Fibroblast of peridontal ligament (primary cell): ENCODE measurements at regions not wholly inside any gene's neighbourhood (a gene's known extent, or its start where the extent isn't known, plus 50 kb on each side); places are given as distances from the start of the nearest gene placed in this dataset.
A peak's percentile ranks its signal among the peaks of the same experiment; 100 is the strongest.

Source experiments
- DNase-seq: peaks from one replicate; pipeline ENCODE4 v3.0.0-alpha.2; 2010; ENCODE audit errors: extremely low read depth

DNA sequence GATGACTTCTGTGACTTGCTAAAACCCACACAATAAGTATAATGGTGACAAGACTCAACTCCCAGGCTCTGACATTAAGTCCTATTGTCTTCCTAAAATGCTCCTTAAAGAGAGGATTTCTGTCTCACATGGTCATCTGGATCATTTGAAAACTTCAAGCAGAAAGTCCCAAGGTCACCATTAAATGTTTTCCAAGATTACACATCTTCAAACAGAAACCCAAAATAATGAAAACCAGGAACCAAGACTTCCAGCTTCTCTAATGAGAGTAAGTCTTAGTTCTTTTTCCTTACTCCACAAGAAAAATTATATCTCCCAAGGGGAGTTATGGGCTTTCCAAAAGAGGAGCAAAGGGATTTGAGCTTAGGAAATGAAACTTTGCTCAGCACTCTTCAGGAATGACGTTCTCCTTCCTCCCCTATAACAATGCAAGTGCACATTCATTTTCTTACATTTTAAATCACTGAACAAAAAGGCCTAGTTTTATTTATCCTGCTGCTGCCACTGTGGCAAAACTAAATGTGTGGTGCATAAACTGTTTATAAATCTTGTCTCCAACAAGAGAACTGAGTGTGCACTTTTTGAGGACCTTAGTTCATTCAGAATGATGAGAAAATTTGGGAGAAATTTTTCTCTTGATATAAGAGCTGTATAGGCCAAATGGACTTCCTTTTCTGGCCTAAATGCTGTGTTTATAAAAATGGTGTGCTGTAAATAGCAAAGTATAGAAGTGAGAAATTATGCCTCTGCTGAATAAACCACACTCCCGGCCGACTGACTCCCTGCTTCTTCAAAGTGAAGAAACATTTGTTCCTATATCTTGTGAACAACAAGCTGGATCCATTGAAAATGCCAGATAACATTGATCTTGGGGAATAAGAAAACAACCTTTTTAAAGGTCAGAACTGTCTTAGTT lies 148.4 kb upstream of the PLEKHG7 start:
- DNase-seq: peak; percentile 62

- DNase-seq: no peak
These were observed 149.4 kb upstream of the PLEKHG7 start for GRCh38 chr12:92553389-92553788.

DNA sequence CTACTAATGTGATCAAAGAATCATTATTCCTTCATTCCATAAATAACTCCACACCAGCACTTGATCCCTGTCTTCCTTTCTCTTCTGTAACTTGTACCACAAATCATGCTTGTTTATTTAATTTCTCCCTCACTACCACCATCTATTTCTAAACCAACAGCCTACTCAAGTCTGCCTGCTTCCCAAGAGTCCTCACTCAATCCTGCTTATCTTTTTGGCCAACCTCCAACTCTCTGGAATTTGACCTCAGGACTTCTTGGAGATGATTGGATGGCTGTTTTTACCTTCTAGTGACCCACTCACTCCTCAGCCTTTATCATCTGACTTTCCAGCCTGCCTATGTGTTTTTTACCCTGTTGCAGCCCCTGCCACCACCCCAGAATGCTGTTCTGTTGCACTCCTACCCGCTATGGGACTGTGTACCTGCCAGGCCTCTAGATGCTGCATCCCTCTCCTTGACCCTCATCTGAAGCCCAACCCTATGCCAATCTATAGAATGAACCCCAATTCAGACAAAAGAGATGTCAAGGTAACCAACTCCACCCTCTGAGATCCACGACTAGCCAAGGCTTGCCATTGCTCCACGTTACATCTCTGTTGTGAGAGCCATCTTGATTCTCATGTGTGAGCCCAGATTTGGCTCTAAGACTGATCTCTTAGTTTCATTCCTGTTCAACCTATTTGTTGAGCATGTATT lies 150.2 kb upstream of the PLEKHG7 start:
- DNase-seq: no peak

DNA sequence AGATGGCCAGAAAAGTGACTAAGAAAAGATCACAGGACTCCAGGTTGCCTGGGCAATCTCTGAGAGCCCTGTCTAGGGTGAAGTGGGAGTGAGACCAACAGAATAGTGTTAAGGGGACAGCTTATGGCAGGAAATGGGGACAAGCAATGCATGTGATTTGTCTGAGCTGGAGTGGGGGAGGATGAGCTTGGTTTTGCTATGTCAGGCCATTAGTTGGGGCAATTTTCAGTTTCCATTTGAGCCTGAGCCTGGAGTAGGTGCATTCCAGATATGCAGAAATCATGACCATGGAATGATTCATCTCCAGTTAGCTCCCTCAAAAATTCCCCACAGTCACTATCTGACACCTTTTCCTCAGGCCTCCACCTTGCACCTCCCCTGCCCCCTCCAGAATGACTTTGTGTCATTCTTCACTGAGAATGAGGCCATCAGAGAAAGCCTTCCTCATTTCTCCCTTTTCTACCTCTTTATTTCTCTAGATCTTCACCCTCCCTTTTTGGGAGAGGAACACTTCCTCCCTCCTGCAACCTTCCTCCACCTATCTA lies 150.9 kb upstream of the PLEKHG7 start:
- peak; percentile 56 for DNase-seq

DNA sequence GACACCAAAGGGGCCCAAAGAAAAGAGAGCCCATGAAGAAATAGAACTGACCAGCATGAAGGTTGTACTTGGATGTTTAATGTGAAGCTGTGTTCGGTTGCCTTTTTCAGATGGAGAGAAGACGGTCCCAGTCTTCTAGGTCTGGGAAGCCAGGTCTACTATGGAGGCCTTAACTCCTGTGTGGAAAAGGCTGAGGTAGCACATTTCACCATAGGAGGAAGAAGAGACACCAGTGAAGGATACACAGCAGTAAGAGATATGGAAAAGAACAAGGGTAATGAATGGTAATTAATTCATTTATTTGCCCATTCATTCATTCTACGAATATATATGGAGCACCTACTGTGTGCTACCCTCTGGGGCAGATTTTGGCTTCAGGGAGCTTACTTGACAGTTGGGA lies 151.6 kb upstream of the PLEKHG7 start:
- no peak for DNase-seq

DNA sequence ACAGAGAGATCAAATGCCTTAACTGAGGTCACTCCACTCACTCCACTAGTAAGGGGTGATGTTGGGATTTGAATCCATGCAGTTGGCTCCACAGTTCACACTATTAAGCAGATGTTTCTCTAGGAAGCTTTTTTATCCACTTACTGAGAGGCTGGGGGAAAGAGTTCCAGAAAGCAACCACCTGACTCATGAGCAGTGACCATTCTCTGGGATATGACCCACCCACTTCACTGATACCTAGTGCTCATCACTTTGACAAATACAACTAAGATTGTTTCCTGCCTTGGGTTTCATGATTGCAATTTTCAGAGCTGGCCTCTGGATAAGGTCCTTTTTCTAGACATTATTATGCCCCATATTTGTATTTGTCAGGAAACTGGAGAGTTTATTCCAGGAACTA lies 152.1 kb upstream of the PLEKHG7 start:
- DNase-seq: no peak

DNA sequence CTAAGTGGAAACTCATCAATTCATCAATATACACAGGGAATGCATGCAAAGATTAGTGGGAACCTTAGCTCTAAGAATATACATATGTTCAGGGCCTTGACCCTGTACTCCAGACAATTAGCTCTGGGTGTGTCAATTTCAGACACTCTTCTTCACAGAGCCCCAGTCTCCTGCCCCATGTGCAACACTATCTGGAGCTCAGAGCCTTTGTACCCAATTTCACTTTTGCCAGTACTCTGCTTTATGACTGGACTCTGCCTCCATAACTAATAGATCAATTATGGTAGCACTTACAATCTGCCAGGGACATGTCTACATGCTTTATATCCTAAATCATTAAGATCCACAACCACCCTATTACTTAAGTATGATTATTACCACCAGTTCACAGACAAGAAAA lies 152.5 kb upstream of the PLEKHG7 start:
- DNase-seq: no peak

GRCh38 chr12:92549516-92549915 lies 153.3 kb upstream of the PLEKHG7 start:
- DNase-seq: no peak

DNA sequence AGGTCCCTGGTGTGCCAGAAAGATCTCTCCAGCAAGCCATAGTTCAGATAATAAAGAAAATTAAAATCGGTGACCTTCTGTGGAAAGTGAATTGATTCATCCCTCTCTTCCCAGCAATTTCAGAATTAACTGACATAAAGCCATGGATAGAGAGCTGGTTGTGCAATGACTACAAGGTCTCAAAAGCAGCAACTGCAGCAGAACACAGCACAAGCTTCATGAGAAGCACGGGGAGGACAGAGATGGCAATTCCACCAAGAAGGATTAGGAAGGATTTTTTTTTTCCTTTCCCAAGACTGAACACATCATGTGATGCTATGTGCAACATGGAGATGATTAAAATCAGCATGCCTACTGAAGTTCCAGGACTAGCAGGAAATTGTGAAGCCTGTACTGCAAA lies 154.9 kb upstream of the PLEKHG7 start:
- peak; percentile 37 for DNase-seq

DNA sequence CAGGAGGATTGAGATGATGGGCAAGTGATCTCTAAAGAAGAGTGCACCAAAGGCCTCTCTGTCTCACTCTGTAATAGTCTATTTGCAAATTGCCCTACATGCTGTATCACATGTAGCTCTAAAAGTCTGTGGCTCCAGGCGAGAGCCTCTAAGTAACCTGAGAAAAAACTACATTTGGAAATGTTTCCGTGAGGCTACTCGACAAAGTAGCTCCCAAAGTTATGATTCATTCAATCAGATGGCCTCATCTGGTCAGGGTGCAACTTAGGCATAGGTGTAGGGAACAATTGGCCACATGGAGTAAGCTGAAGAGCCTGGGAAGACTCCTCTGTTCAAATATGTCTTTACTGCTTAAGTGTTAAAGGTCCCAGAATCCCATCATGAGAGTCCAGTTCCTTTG lies 155.4 kb upstream of the PLEKHG7 start:
- no peak for DNase-seq

DNA sequence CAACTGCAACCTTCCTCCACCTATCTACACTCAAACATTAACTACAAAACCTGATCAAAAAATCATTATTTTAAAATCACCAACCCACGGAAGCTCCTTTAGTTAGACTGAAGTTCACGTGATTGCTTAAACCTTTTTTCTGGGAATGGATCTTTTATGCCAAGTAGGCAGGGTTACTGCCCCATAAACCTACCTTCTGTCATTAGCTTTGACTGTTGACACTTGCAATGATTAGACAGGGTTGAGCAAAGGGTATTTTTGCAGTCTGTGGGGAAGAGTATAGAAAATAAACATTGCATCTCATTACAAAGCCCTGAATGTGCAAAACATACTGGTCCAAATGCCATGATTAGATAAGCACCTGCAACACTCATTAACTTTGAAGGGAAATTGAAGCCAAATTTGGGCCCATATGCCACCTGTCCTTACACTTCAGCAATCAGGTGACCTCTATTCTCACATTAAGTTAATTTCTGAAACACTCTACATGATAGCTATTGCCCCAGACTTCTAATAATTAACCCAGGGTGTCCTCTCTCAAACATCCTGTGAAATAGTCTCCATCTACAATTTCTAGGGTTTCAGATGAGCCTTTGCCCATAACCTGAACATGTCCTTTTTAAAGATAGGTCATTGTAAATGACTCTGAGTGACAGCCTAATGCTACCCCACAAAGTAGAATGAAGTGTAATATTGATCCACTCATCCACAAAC lies 156.0 kb upstream of the PLEKHG7 start:
- no peak for DNase-seq

- no peak for DNase-seq
These were observed 156.5 kb upstream of the PLEKHG7 start for GRCh38 chr12:92546259-92546634.

DNA sequence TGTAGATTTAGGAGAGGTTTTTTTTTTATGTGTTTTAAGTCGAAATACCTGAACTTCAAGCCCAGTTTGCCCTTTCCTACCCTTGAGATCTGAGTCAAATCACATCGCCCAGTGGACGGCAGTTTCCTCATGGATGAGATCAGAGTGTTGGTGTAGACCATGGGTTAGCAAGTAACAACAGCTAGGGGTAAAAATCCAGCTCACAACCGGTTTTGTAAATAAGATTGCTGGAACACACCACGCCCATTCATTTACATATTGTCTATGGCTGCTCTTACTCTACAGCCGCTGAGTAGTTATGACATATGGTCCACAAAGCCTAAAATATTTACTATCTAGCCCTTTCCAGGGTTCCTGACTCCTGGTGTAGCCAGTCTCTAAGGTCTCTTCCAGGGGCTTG lies 158.5 kb upstream of the PLEKHG7 start:
- DNase-seq: no peak

- no peak for DNase-seq
These were observed 158.9 kb upstream of the PLEKHG7 start for GRCh38 chr12:92543840-92544239.

DNA sequence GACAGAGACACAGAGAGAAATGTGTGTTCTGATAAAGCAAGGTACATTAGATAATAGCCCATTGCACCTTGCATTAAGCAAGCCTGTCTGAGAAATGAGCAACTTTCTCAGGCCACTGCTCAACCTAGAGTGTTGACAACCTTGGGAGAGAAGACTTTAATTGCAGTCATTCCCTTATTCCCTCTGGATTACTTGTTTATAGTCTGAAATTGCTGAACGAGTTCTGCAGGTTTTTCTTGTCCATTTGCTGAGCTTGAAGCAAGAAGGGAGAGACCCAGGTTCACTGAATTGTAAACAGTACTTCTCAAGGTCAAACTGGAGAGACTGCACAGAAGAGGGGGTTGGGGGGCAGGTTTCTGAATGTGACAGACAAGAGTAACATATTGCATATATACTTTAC lies 159.4 kb upstream of the PLEKHG7 start:
- no peak for DNase-seq

DNA sequence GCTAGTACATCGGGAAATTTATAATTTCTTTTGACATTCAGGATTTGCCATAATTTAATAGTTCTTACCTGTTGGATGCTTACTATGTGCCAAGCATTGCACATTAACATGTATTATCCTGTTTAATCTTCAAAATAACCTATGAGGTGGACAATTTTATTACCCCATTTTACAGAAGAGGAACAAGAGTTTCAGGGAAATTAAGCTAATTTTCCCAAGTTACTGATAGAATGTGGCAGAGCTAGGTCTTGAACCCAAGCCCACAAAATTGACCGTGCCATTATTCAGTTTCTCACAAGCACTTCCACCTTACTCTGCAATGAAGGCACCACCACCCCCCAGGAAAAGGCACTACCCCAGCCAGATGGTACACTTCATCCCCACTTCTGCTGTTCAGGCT lies 161.1 kb upstream of the PLEKHG7 start:
- DNase-seq: no peak

DNA sequence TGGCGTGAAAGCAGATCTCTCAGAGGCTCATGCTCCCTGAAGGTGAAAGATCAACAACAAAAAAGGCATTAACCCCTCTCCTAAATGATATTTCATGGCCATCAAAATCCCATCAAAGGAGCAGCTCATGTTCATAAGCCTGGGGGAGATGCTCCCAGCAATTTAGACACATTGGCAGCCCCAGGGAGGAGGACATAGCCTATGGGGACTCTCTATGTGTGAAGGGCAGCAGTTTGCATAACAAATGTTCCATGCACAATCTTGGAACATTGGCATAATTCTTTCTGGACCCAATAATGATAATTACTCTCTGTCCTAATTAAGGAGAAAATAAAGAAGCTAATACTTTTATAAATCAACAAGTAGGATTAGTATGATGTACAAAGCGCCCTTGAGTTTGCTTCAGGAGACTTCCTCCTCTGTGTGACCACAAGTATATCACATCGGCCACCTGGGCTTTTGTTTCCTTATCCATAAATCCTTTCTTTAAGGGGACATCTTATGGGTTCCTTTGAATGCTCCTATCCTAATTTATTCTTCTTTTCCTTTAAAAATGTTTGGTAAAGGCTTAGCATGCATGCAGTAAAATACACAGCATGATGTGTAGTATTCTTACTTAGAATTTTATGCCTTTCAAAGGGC lies 161.9 kb upstream of the PLEKHG7 start:
- DNase-seq: no peak

DNA sequence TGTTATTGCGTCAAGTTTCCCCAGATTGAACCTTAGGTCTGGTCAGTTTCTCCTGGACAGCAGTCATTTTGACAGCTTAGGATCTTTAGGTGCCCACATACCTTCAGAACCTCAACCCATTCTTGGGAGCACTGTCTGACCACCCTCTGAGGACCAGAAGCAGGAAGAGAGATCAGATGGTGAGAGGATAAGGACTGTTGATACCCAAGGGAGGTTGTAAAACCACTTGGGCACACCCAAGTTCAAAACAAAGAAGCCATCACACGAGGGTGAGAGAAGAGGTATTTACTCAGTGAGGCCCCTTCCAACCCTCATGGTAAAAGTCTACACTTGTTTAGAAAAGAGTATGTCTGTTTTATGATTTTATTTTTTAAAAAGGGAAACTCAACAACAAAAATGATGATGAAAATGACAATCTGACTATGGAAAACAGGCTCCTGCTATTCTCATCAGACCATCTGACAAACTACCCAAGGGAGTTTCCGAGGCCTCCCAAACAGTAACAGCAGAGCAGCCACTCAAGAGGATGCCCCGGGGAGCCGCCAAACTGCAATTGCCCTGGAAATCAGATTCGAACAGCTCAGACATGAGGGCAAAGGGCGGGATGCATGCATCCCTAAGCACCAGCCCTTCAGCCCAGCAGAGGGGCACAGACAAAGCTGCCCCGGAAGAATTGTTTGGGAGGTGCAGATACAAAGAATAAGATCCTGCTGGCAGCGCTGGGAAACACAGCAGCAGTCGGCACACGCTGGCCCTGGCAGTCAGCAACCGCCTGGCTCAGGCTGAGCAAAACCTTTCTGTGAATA lies 162.6 kb upstream of the PLEKHG7 start:
- no peak for DNase-seq

DNA sequence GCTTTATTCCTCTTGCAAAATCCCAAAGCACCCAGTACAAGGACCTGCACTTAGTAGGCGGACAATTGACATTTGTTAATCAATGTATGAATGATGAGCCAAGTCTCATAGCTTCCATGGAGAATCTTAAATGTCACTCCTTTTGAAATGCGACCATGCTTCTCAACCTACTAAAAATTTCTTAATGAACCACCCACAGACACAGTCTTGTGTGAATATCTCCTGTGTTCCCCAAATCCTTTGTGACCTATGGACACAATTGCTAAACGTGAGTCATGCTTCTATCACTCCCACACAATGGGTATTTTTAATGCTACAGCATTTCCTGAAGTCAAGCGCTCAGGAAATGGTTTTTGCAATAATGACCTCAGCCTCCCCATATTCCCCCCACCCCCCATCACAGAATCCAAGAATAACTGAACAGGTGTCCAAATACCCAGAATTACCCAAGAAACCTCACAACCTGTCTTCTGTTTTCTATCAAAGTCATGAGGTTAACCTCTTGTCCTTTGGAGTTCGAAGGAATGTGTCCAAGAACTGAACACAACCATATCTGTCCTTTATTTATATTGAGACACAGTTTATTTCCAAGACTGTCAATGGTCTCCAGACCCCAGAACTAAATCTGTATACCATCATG lies 163.6 kb upstream of the PLEKHG7 start:
- DNase-seq: peak; percentile 37

DNA sequence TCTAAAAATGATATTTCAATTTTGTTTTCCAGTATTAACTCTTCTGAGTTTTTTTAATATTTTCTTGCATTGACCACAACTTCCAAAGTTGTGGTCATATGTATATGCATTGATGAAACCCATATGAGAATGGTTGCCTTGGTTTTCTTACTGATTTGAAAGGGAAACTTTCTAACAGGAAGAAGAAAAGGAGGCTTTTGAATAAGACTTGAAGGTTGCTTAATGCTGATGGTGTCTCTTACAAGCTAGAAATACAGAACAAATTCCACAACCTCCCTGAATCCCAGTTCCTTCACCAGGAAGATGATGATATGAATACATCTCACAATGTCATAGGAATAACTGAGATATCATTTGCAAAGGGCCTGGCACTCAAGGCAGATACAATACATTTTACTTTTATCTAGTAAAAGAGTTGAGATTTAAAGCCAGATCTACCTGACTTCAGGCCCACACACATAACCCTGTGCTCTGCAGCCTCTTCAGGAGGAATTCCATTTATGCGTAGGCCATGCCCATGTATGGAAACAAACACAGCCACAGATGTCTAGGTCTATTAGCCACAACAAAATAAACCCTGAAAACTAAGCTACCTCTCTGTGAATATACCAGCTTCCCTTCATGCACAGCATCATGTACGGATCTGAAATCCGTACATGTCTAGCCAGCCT lies 165.4 kb upstream of the PLEKHG7 start:
- DNase-seq: peak; percentile 41
